H9 (cell line): ENCODE measurements at regions not wholly inside any gene's neighbourhood (a gene's known extent, or its start where the extent isn't known, plus 50 kb on each side); places are given as distances from the start of the nearest gene placed in this dataset.

ENCODE experiments used
- DNase-seq: peaks from one replicate; pipeline ENCODE4 v3.0.0-alpha.2; 2017
- H2AFZ ChIP-seq: one replicate; pipeline ENCODE4 v1.6.1; 2013; ENCODE audit warnings: mild to moderate bottlenecking, low read length, control low read depth, moderate library complexity
- H2AK5ac ChIP-seq: 2 replicates; pipeline ENCODE4 v1.6.1; 2013; ENCODE audit warnings: low read length, control low read depth, mixed read lengths; ENCODE audit not compliant: insufficient read length
- H2BK120ac ChIP-seq: one replicate; pipeline ENCODE4 v1.6.1; 2013; ENCODE audit warnings: low read depth, mild to moderate bottlenecking, low read length, control low read depth, inconsistent platforms; ENCODE audit not compliant: poor library complexity, severe bottlenecking
- H2BK12ac ChIP-seq: 2 replicates; pipeline ENCODE4 v1.6.1; 2013; ENCODE audit warnings: low read length, control low read depth, mixed read lengths, low read depth; ENCODE audit not compliant: insufficient read length
- H2BK15ac ChIP-seq: 2 replicates; pipeline ENCODE4 v1.6.1; 2013; ENCODE audit warnings: low read depth, low read length, control low read depth
- H2BK20ac ChIP-seq: one replicate; pipeline ENCODE4 v1.6.1; 2013; ENCODE audit warnings: low read depth, mild to moderate bottlenecking, low read length, control low read depth, inconsistent platforms; ENCODE audit not compliant: poor library complexity, severe bottlenecking
- H2BK5ac ChIP-seq: 2 replicates; pipeline ENCODE4 v1.6.1; 2013; ENCODE audit warnings: low read length, control low read depth, mixed read lengths; ENCODE audit not compliant: insufficient read length
- H3K14ac ChIP-seq: 2 replicates; pipeline ENCODE4 v1.6.1; 2013; ENCODE audit warnings: low read length, control low read depth; ENCODE audit not compliant: insufficient read depth
- H3K18ac ChIP-seq: 2 replicates; pipeline ENCODE4 v1.6.1; 2013; ENCODE audit warnings: low read depth, mild to moderate bottlenecking, mixed read lengths, low read length, control low read depth; ENCODE audit not compliant: insufficient read length
- H3K23ac ChIP-seq: 2 replicates; pipeline ENCODE4 v1.6.1; 2013; ENCODE audit warnings: low read length, control low read depth, mixed read lengths, low read depth; ENCODE audit not compliant: insufficient read length
- H3K23me2 ChIP-seq: 2 replicates; pipeline ENCODE4 v1.6.1; 2013; ENCODE audit warnings: low read depth, mild to moderate bottlenecking, mixed read lengths, low read length, control low read depth; ENCODE audit not compliant: insufficient read length, poor library complexity, severe bottlenecking
- H3K27ac ChIP-seq: 2 replicates; pipeline ENCODE4 v1.5.1; 2013; ENCODE audit warnings: low read length, control low read depth, mixed read lengths, low read depth; ENCODE audit not compliant: insufficient read length
- H3K27me3 ChIP-seq: 2 replicates; pipeline ENCODE4 v1.6.1; 2013; ENCODE audit warnings: low read length, control low read depth, inconsistent platforms; ENCODE audit not compliant: insufficient read depth
- H3K4ac ChIP-seq: 2 replicates; pipeline ENCODE4 v1.6.1; 2013; ENCODE audit warnings: low read depth, mild to moderate bottlenecking, control low read depth, inconsistent platforms, low read length, moderate library complexity
- H3K4me1 ChIP-seq: 2 replicates; pipeline ENCODE4 v1.6.1; 2013; ENCODE audit warnings: low read length, control low read depth, inconsistent platforms; ENCODE audit not compliant: insufficient read depth
- H3K4me2 ChIP-seq: 2 replicates; pipeline ENCODE4 v1.6.1; 2013; ENCODE audit warnings: low read length, control low read depth, mixed read lengths; ENCODE audit not compliant: insufficient read length, insufficient read depth
- H3K56ac ChIP-seq: 2 replicates; pipeline ENCODE4 v1.6.1; 2013; ENCODE audit warnings: low read depth, mild to moderate bottlenecking, mixed read lengths, low read length, control low read depth; ENCODE audit not compliant: insufficient read length
- H3K79me1 ChIP-seq: 2 replicates; pipeline ENCODE4 v1.6.1; 2013; ENCODE audit warnings: low read depth, mild to moderate bottlenecking, moderate library complexity, low read length, control low read depth, inconsistent platforms; ENCODE audit not compliant: insufficient read depth, poor library complexity, severe bottlenecking
- H3K79me2 ChIP-seq: 2 replicates; pipeline ENCODE4 v1.6.1; 2013; ENCODE audit warnings: low read length, control low read depth, inconsistent platforms; ENCODE audit not compliant: insufficient read depth
- H3K9ac ChIP-seq: 2 replicates; pipeline ENCODE4 v1.6.1; 2013; ENCODE audit warnings: low read length, control low read depth, mixed read lengths; ENCODE audit not compliant: insufficient read length; ENCODE audit errors: extremely low read depth
- H3K9me3 ChIP-seq: one replicate; pipeline ENCODE4 v1.6.1; 2013; ENCODE audit warnings: low read depth, low read length, inconsistent platforms; ENCODE audit not compliant: control insufficient read depth
- H3T11ph ChIP-seq: one replicate; pipeline ENCODE4 v1.6.1; 2013; ENCODE audit warnings: mild to moderate bottlenecking, low read length, control low read depth, inconsistent platforms
- H4K20me1 ChIP-seq: one replicate; pipeline ENCODE4 v1.6.1; 2013; ENCODE audit not compliant: control insufficient read depth, insufficient read length, insufficient read depth
- H4K5ac ChIP-seq: 2 replicates; pipeline ENCODE4 v1.6.1; 2013; ENCODE audit warnings: low read depth, mild to moderate bottlenecking, mixed read lengths, low read length, control low read depth; ENCODE audit not compliant: insufficient read length
- H4K8ac ChIP-seq: replicated peaks from 2 replicates; pipeline ENCODE4 v1.6.1; 2013; ENCODE audit warnings: low read length, control low read depth, mixed read lengths, low read depth; ENCODE audit not compliant: insufficient read length
- H4K91ac ChIP-seq: 2 replicates; pipeline ENCODE4 v1.6.1; 2013; ENCODE audit warnings: low read depth, mild to moderate bottlenecking, moderate library complexity, mixed read lengths, low read length, control low read depth; ENCODE audit not compliant: insufficient read length
- H3K27ac Mint-ChIP-seq, 3 experiments: 2 replicates in 2 of 3; 3 replicates in 1 of 3; pipeline ENCODE4 v1.8.0; 2020 to 2021; ENCODE audit warnings: mixed read lengths in 3 of 3, mild to moderate bottlenecking in 1 of 3, moderate library complexity in 1 of 3
- H3K27me3 Mint-ChIP-seq: 2 replicates; pipeline ENCODE4 v1.8.0; 2021; ENCODE audit warnings: low read depth, mild to moderate bottlenecking, moderate library complexity, mixed read lengths
- H3K36me3 Mint-ChIP-seq, 3 experiments: 2 replicates in 2 of 3; 3 replicates in 1 of 3; pipeline ENCODE4 v1.8.0; 2020 to 2021; ENCODE audit warnings: low read depth in 3 of 3, mixed read lengths in 3 of 3; ENCODE audit not compliant: insufficient read depth in 1 of 3
- H3K4me1 Mint-ChIP-seq, 2 experiments: 2 replicates each; pipeline ENCODE4 v1.8.0; 2020; ENCODE audit warnings: mixed read lengths in 2 of 2
- H3K4me3 Mint-ChIP-seq, 2 experiments: 2 replicates in 1 of 2; 3 replicates in 1 of 2; pipeline ENCODE4 v1.8.0; 2020 to 2021; ENCODE audit warnings: mild to moderate bottlenecking in 2 of 2, mixed read lengths in 2 of 2, moderate library complexity in 1 of 2
- H3K9me3 Mint-ChIP-seq, 2 experiments: 2 replicates in 1 of 2; 3 replicates in 1 of 2; pipeline ENCODE4 v1.8.0; 2020; ENCODE audit warnings: mild to moderate bottlenecking in 2 of 2, mixed read lengths in 2 of 2, moderate library complexity in 1 of 2
- CTCF ChIP-seq: fragments of 200-600 bp; sonication (generic); conservative IDR thresholded peaks from 3 replicates; pipeline ENCODE4 v1.8.0; 2021; ENCODE audit warnings: antibody characterized with exemption, mild to moderate bottlenecking
- WGBS: extraction: QIAGEN DNeasy Blood & Tissue Kit; methylation state at CpG from one replicate; pipeline ENCODE4 v1.1.7; 2013; ENCODE audit warnings: missing lambda C conversion rate, low lambda C conversion rate, mixed read lengths; ENCODE audit not compliant: insufficient read length; ENCODE audit errors: extremely low coverage; 5-methylcytosine and 5-hydroxymethylcytosine counted together

DNA sequence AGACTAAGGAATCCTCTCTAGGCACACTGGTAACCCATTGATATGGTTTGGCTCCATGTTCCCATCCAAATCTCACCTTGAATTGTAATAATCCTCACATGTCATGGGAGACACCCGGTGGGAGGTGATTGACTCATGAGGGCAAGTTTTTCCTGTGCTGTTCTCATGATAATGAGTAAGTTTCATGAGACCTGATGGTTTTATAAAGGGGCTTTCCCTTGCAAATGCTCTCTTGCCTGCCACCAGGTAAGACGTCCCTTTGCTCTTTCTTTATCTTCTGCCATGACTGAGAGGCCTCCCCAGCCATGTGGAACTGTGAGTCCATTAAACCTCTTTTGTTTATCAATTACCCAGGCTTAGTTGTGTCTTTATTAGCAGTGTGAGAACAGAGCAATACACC lies 81.4 kb upstream of the GPC6 start:
- Histone ChIP-seq H3K23me2 (no peaks in the 10 kb centered on the region), H3K4me1 (0 out of 2 replicates have a peak, but pooled peaks cover 2% of the 10 kb centered on the region), H3K23ac (no peak overlapping the region), H3K79me1 (no peaks in the 10 kb centered on the region), H2BK5ac (no peak overlapping the region), H3K27ac (no peak overlapping the region), H3K14ac (no peak overlapping the region), H3K56ac (no peak overlapping the region), H4K5ac (no peak overlapping the region), H2AK5ac (no peak overlapping the region), H2BK12ac (no peak overlapping the region), H4K8ac (no peak overlapping the region), H2AFZ (peak overlapping the region; percentile 91), H3K4me2 (no peak overlapping the region), H3K9ac (no peak overlapping the region), H3T11ph (no peak overlapping the region), H2BK20ac (no peak overlapping the region), H2BK120ac (no peak overlapping the region), H3K79me2 (no peaks in the 10 kb centered on the region), H3K18ac (no peak overlapping the region), H3K4ac (no peak overlapping the region), H3K9me3 (no peaks in the 10 kb centered on the region), H2BK15ac (no peak overlapping the region), H4K91ac (no peak overlapping the region), H3K27me3 (no peaks in the 10 kb centered on the region), H4K20me1 (no peaks in the 10 kb centered on the region)
- DNase-seq, result peak; percentile 32
- no peaks in the 10 kb centered on the region for H3K36me3 Mint-ChIP-seq
- no peak for TF ChIP-seq CTCF
- H3K4me1 Mint-ChIP-seq, result peaks cover 13 to 17% of the 10 kb centered on the region in 2 experiments
- no peaks in the 10 kb centered on the region for H3K27me3 Mint-ChIP-seq
- no CpG with 5 or more reads among the region's 2 CpGs for WGBS
- H3K4me3 Mint-ChIP-seq, result no peak overlapping the region
- peak overlapping the region in 2 of 3 experiments; percentile 10 to 59; a peak in 1 of 7 replicates for H3K27ac Mint-ChIP-seq
- no peaks in the 10 kb centered on the region for H3K9me3 Mint-ChIP-seq
